ENCODE measurements at regions not wholly inside any gene's neighbourhood (a gene's known extent, or its start where the extent isn't known, plus 50 kb on each side); places are given as distances from the start of the nearest gene placed in this dataset.

- DNase-seq (ENCODE audit: low read depth): no peak
Measured at GRCh38 chrX:69110116-69110530, 55.1 kb downstream of the PJA1 start.

GRCh38 chrX:69109706-69110105 is 55.5 kb downstream of the PJA1 start:
- DNase-seq (ENCODE audit: low read depth): no peak

DNA sequence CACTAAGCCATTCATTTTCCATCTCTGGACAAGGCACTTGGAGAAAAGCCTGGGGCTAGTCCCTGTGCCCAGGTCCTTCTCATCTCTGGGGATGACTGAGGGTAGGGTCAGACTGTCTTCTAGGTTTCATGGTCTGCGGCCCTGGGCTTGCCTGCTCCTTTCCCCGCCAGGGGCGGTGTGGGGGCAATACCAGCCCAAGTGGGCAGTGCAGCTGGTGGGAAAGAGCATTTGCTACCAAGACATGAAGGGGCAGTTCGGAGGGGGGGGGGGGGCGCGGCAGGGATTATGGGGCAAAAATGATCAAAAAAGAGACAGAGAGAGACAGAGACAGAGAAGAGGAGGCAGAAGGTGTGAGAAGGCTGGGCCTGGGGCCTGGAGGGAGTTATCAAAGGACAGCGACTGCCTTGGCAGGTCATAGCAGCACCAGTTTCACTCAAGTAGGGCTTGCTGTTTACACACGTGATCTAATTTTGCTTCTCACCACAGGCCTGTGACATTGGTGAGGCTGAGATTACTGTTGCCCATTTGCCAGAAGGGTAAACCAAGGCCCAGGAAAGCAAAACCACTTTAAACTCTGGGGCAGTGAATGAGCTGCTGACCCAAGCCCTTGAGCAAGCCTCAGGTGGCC is 56.1 kb downstream of the PJA1 start:
- no peak for DNase-seq (ENCODE audit: low read depth)

- DNase-seq (ENCODE audit: low read depth): no peak
Measured at GRCh38 chrX:69107747-69108401, 57.4 kb downstream of the PJA1 start.

GRCh38 chrX:69107231-69107739 is 58.0 kb downstream of the PJA1 start:
- no peak for DNase-seq (ENCODE audit: low read depth)

DNA sequence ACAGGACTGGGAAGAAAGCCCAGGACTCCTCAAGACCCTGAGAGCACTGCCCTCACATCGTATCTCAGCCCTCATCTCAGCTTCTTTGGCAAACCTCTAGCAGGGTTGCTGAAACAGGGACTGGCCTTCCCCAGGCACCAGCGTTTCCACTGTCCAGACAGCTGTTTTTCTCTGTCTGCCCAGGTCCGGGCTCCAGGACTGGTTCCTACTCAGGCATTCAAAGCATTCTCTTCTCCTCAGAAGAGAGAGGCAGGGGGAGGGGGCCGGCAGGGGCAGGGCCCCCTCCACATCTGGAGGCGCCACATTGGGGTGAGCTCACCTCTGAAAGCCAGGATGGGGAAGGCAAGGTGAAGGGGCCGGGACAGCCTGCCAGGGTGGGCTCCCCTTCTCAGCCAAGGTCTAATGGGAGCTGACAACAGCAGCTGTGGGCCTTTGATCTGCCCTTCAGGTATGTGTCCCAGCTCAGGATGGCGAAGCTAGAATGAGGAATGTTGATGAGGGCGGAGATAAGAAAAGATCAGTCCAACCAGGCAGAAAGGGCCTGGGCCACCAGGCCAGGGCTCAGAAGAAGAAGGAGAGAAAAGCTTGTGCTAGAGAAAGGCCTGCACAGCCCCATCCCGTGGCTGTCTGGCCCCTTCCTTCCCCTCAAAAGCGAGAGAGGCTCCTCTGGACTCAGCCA is 60.4 kb downstream of the PJA1 start:
- no peak for DNase-seq (ENCODE audit: low read depth)

GRCh38 chrX:69103539-69103938 is 61.7 kb downstream of the PJA1 start:
- DNase-seq (ENCODE audit: low read depth): no peak

- DNase-seq (ENCODE audit: low read depth): no peak
Measured at GRCh38 chrX:69102612-69103194, 62.5 kb downstream of the PJA1 start.

GRCh38 chrX:69101683-69102251 is 63.5 kb downstream of the PJA1 start:
- no peak for DNase-seq (ENCODE audit: low read depth)

DNA sequence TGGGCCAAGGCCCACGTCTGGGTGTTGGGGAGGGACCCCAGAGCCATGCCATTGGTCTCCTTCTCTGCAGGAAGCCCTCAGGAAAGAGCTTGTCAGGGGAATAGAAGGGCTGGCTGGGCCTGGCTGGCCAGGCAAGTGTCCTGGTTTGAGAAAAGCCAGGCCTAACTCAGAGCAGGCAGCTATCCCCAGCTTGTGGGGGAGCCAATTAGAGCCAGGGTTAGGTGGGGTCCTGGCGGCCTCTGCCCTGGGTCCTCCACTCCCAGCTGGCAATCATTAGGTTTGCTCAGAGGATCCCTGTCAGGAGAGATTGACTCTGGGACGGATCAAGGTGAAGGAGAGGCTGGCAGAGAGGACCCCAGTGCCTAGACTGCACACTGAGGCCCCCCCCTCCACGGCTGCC is 64.8 kb downstream of the PJA1 start:
- DNase-seq (ENCODE audit: low read depth): no peak

DNA sequence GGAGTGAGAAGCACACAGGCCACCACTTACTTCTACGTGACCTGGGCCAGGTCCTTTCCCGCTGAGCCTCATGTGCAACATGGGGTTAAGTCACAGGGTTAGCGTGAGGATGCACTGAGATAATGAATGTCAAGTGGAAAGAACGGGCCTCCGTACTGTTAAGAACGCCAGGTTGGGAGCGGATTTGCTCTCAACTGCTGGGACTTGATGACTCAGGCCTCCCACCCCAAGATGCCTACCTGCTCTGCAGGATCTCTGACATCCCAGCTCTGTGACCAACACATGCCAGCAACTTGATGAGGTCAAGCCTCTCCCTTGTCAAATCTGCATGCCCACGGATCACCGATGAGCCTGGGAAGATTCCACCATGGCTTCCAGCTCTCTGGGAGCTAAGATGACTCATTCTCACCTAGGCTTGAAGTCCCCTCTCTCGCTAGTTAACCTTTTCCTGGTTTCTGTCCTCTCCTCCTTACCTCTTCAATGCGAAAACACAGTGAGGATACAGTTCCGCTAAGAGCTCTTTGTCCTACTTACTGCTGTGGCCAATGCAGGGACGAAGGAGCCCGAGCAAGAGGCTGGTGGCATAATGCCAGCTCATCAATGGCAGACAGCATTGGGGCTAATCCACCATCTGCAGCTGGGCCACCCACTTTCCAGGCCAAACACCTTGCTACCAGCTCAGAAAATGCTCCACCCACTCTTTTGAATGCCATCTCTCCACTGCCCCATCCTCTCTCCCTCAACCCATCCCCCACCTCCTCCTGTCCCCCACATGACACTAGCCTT is 67.6 kb downstream of the PJA1 start:
- no peak for DNase-seq (ENCODE audit: low read depth)

DNA sequence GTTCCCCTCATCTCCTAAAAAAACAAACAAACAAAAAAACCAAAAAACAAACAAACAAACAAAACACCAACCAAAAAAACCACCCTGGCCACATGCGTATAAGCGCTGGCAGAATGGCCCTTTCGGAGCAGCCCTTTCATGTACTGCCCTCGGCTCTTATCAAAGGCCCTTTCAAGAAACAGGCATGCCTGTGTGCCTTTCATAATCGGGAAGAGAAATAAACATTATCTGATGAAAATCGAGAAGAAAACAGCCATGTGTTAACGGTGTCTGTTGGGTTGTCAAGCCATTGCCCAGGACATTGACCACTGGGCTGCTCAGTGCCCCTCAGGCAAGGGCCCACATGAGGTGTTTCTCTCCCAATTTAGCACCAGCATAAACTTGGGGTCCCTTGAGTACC is 68.3 kb downstream of the PJA1 start:
- no peak for DNase-seq (ENCODE audit: low read depth)

DNA sequence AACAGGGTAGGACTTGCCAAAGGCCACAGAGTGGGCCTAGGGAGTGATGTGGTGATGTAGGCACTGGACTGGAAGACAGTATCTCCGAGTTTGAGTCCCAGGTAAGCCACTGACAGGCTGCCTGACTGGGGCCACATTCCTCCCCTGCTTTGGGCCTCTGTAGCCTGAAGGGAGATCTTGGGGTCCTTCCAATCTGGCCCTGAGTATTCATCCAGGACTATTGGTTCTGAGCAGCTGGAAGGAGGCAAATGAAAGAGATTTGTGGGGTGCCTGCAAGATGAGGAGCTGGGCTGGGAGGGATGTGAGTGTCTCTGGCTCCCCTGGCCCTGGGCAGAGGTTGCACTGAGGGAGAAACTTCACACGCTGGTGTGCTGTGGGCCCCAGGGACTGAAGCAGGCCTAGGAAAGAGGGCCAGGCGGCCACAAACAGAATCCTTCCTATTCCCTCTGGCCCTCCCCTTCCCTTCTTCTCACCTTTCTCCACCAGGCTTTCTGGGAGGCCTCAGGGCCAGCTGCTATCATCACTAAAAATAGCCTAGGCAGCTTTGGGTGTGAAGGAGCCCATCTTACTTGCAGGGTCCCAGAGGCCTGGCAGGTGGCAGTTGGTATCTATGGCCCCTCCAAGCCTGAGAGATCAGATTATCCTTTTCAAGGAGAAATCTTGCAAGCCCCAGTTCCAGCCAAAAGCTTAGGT is 70.1 kb downstream of the PJA1 start:
- DNase-seq (ENCODE audit: low read depth): no peak

DNA sequence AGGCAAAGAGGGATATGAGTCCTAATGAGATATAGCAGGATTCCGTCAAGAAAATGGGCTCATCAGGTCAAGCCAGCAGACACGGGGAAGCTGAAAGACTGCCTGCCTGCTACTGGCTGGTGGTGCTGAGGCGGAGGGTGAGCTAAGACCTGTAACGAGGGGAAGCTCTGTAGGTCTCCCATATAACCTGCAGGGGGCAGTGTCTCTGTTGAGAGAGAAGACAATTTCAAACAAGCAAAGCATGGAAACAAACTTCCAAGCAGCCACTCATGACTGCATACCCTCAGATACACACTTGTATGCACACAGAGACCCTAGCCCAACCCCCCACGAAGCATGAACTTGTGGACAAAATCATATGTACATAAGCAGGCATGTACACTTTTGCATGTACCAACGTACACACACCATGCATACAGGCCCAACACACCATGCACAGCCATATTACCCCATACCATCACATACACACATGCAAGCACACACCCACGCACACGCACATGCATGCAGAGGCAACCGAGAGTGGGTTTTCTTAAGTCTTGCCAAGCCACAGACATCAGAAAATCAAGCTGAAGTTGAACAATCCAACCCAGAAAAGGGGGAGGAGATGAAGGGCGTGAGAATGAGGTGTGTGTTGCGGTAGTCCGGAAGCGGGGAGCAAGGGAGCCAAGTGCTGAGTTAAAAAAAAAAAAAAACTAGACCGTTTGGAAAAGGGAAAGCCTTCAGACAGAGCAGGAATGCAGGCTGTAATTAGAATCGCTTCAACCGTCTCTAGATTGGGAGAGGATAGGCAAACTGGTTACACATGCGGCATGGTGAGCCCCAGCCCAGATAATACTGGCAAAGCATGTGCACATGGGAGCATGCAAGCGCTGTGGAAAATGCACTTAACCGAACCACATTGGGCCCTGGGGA is 71.0 kb downstream of the PJA1 start:
- no peak for DNase-seq (ENCODE audit: low read depth)

DNA sequence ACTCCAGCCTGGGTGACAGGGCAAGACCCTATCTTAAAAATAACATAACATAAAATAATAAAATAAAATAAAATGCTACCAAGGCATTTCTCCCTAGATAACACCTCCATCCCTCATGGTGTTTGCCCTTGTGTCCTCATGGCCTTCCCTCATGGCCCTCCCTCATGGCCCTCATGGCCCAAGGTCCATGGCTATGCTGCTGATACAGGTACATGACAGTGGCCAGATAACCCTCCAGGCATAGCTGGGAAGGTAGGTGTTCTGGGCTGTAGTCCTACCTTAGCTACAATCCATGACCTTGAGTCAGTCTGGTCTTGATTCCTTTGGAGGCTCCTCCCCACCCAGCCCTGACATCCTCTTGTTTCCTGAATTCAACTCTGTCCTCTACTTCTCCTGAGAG is 75.2 kb downstream of the PJA1 start:
- no peak for DNase-seq (ENCODE audit: low read depth)

GRCh38 chrX:69089203-69089602 is 76.0 kb downstream of the PJA1 start:
- DNase-seq (ENCODE audit: low read depth): no peak

DNA sequence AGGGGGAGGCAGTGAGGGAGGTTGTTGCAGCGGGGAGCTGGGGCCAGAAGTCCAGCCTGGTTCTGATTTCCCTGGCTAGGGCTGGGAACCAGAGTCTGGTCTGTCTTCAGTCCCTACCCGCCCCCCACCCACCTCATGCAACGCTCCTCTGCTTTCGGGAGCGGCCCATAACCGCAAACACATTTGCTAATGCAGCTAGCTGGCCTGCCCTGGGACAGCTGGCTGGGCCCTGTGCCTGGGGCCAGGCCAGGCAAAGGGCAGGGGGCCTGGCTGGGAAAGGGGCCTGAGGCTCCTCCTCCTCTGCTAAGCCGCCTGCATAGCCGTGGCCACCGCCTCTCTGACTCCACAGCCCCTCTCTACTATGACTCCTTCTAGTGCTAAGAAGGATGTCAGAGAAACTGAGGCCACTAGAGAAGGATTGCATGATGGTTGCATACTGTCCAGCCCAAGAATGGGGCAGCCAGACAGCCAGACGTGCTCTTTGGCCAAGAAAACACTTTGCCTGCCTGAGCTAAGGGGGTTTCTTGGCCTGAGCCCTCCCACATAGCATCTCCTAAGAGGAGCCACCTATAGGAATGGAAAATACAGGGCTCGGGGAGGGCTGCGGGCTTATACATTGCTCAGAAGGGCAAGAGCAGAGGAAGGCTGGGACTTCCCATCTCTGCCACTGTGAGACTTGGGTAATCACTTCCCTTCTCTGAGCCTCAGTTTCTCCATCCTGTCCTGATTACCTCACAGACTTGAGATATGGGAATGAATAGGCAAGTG is 76.9 kb downstream of the PJA1 start:
- no peak for DNase-seq (ENCODE audit: low read depth)

GRCh38 chrX:69085826-69086225 is 79.4 kb downstream of the PJA1 start:
- no peak for DNase-seq (ENCODE audit: low read depth)

DNA sequence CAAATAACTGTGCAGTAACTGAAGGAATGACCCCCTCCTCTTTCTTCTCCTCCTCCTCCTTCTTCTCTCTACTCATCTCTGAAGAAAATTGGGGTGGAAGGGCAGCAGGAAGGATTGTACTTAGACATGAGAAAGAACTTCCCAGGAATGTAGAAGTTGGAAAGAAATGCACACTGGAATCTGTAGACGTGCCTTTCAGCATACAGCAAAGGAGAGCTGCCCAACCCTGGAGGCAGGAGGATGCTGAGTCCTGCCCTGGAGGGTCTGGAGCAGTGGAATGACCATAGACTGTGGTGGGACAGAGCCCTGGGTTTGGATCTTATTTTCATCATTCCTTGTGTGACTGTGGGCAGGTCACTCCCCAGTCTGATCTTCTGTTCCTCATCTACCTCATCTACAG is 80.1 kb downstream of the PJA1 start:
- DNase-seq (ENCODE audit: low read depth): no peak
